ENCODE measurements at regions not wholly inside any gene's neighbourhood (a gene's known extent, or its start where the extent isn't known, plus 50 kb on each side); places are given as distances from the start of the nearest gene placed in this dataset.

DNA sequence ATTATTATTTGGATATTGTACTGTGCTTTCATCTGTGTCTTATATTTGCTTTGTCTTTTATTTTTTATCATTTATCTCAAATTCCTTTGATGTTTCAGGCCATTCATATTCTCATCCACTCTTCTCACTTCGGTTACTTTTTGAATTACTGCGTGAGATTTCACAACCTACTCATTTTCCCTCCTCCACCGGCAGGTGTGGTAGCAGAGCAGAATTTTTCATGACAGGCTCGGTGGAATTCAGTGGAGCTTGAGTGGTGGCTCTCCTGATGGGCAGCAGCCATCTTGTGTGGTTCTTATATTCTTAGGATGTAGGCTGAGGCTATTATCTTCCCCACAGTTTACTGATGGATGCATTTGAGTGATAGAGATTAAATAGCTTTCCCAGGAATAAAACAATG lies 92.3 kb upstream of the IVNS1ABP start:
- intact Hi-C loops (cut with DNase I; ENCODE audit: low total_unique reads) = no loop called here
- H3K4me3 ChIP-seq = no peak overlapping the region
- no peaks in the 10 kb centered on the region for H3K4me1 ChIP-seq
- no peaks in the 10 kb centered on the region for H3K9me3 ChIP-seq
- no peaks in the 10 kb centered on the region for H3K27me3 ChIP-seq
- TF ChIP-seq CTCF (IDR thresholded peaks at IDR 0.05 in 4 of 5, conservative IDR thresholded peaks at IDR 0.05 in 1 of 5) (no peak), POLR2A (IDR thresholded peaks at IDR 0.05) (no peak)
- in situ Hi-C loops (cut with MboI; ENCODE audit: low sequenced_read_pairs in 4 of 4) = no loop called here
- DNase-seq (no peak), ATAC-seq (no peak)
- no peaks in the 10 kb centered on the region for H3K36me3 ChIP-seq
- H3K27ac ChIP-seq = no peak overlapping the region

DNA sequence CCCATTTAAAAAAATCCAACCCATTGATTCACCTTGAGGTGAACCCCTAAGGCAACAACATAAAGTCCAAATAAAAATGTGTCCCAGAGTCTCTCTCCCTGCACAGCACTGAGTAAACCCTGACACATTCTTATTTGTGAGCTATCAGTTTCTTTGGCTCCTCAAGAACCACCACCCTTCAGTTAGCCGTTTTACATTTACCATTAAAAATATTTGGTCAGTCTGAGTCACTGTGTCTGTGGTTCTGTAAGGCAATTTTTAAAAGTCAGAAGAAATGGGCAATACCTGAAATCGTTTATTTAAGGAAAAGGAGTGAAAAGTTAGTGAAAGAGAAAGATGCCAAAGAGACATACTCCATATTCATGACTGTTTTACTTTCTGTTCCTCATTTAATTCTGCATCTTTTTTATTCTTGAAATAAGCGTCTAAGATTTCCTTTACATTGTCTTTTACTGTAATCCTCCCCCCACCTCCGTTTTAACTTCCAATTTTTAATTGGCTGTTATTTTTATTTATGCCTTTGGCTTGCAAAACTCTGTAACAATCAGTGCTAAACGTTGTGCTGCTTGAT lies 91.7 kb upstream of the IVNS1ABP start:
- DNase-seq = no peak
- Histone ChIP-seq H3K27ac (no peak overlapping the region), H3K4me3 (no peak overlapping the region), H3K4me1 (no peaks in the 10 kb centered on the region), H3K36me3 (no peaks in the 10 kb centered on the region), H3K9me3 (no peaks in the 10 kb centered on the region), H3K27me3 (no peaks in the 10 kb centered on the region)
- TF ChIP-seq CTCF (IDR thresholded peaks at IDR 0.05 in 4 of 5, conservative IDR thresholded peaks at IDR 0.05 in 1 of 5) (no peak), POLR2A (IDR thresholded peaks at IDR 0.05) (no peak)
- ATAC-seq = no peak
- in situ Hi-C loops (cut with MboI; ENCODE audit: low sequenced_read_pairs in 4 of 4) = no loop called here
- intact Hi-C loops (cut with DNase I; ENCODE audit: low total_unique reads) = no loop called here

GRCh38 chr1:185406691-185407009 lies 89.6 kb upstream of the IVNS1ABP start:
- in situ Hi-C loops (cut with MboI; ENCODE audit: low sequenced_read_pairs in 4 of 4) = no loop called here
- intact Hi-C loops (cut with DNase I; ENCODE audit: low total_unique reads) = no loop called here

DNA sequence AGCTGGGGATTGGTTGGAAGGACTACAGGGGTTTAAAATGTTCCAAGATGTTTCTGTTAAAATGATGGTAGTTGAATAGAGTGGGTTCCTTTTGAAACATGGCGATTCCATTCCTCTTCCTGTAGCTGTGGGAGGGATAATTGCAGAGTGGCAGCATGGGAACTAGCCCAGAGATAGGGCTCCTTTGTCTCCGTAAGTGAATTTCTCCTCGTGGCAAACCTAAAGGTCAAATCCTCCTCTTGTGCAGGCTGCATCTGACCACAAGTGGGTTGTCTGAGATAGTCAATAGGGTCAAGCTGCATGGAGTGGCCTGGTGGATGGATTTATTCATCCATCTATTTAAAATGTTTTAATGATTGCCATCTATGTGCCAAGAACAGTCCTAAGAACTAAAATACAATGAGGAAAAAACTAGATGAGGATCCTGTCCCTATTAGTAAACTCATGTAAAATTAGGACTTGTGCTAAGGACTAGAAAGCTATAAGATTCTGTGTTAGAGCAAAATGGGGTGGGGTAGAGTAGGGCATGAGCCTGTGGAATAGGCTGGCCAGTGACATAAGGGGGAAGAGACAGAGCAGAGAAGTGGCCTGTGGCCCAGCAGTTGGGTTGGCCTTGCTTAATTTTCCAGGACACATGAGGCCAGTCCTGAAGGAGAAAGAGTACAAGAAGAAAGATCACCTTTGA lies 89.1 kb upstream of the IVNS1ABP start:
- ATAC-seq = no peak
- intact Hi-C loops (cut with DNase I; ENCODE audit: low total_unique reads) = no loop called here
- no peak for TF ChIP-seq POLR2A (IDR thresholded peaks at IDR 0.05)
- no peak for TF ChIP-seq CTCF (IDR thresholded peaks at IDR 0.05 in 4 of 5, conservative IDR thresholded peaks at IDR 0.05 in 1 of 5)
- no peaks in the 10 kb centered on the region for H3K27me3 ChIP-seq
- H3K4me1 ChIP-seq = no peaks in the 10 kb centered on the region
- no peaks in the 10 kb centered on the region for H3K9me3 ChIP-seq
- no peak overlapping the region for H3K27ac ChIP-seq
- H3K4me3 ChIP-seq = no peak overlapping the region
- H3K36me3 ChIP-seq = no peaks in the 10 kb centered on the region
- in situ Hi-C loops (cut with MboI; ENCODE audit: low sequenced_read_pairs in 4 of 4) = no loop called here
- DNase-seq = no peak

More at GRCh38 chr1:185406691-185407009, 89.6 kb upstream of the IVNS1ABP start:
- H3K27me3 ChIP-seq = no peaks in the 10 kb centered on the region
- TF ChIP-seq POLR2A (IDR thresholded peaks at IDR 0.05) (no peak), CTCF (IDR thresholded peaks at IDR 0.05 in 4 of 5, conservative IDR thresholded peaks at IDR 0.05 in 1 of 5) (no peak)
- DNase-seq (no peak), ATAC-seq (no peak)
- H3K27ac ChIP-seq = no peak overlapping the region
- H3K4me1 ChIP-seq = no peaks in the 10 kb centered on the region
- H3K9me3 ChIP-seq = no peaks in the 10 kb centered on the region
- H3K4me3 ChIP-seq = no peak overlapping the region
- no peaks in the 10 kb centered on the region for H3K36me3 ChIP-seq
